HUDEP-2 (cell line): ENCODE measurements at regions not wholly inside any gene's neighbourhood (a gene's known extent, or its start where the extent isn't known, plus 50 kb on each side); places are given as distances from the start of the nearest gene placed in this dataset.
"Not testable (repeated sequence)": the region's sequence is repeated elsewhere in the genome, so short reads cannot be mapped to it uniquely, and the experiment has no call there.

ENCODE experiments used
- DNase-seq, 76 experiments: peaks; one replicate each; lab custom pipeline; 2025; ENCODE audit not compliant: unreplicated experiment in 76 of 76; lab: John Stamatoyannopoulos, UW

- DNase-seq = no peak
These were observed 63.2 kb downstream of the NENF start for GRCh38 chr1:212495766-212496494.

- no peak for DNase-seq
These were observed 64.0 kb downstream of the NENF start for GRCh38 chr1:212496682-212497081.

GRCh38 chr1:212497553-212497952 lies 64.8 kb downstream of the NENF start:
- DNase-seq = no peak

GRCh38 chr1:212498283-212499040 lies 65.7 kb downstream of the NENF start:
- no peak for DNase-seq

- no peak for DNase-seq
These were observed 67.6 kb downstream of the NENF start for GRCh38 chr1:212500351-212500750.

GRCh38 chr1:212500983-212501382 lies 68.3 kb downstream of the NENF start:
- no peak for DNase-seq

- DNase-seq = no peak
These were observed 71.0 kb downstream of the NENF start for GRCh38 chr1:212503714-212504113.

- no peak for DNase-seq
These were observed 71.6 kb downstream of the NENF start for GRCh38 chr1:212504171-212504803.

GRCh38 chr1:212506666-212507065 lies 73.9 kb downstream of the NENF start:
- no peak for DNase-seq

GRCh38 chr1:212507369-212507768 lies 74.6 kb downstream of the NENF start:
- DNase-seq = no peak

- DNase-seq = no peak
These were observed 80.3 kb downstream of the NENF start for GRCh38 chr1:212512816-212513559.

- DNase-seq = no peak
These were observed 80.9 kb downstream of the NENF start for GRCh38 chr1:212513586-212513985.

- DNase-seq = no peak
These were observed 81.4 kb downstream of the NENF start for GRCh38 chr1:212514056-212514614.

GRCh38 chr1:212514782-212515181 lies 82.1 kb downstream of the NENF start:
- DNase-seq = no peak

- no peak for DNase-seq
These were observed 82.6 kb downstream of the NENF start for GRCh38 chr1:212515329-212515760.

- DNase-seq = not testable (repeated sequence)
These were observed 83.3 kb downstream of the NENF start for GRCh38 chr1:212516012-212516411.

- DNase-seq = no peak
These were observed 85.7 kb downstream of the NENF start for GRCh38 chr1:212518188-212519054.

- DNase-seq = no peak
These were observed 86.4 kb downstream of the NENF start for GRCh38 chr1:212519131-212519530.

- no peak for DNase-seq
These were observed 87.6 kb downstream of the NENF start for GRCh38 chr1:212520299-212520698.

- no peak for DNase-seq
These were observed 87.8 kb upstream of the ATF3 start for GRCh38 chr1:212520746-212521145.
